SH-SY5Y (cell line): ENCODE measurements at regions not wholly inside any gene's neighbourhood (a gene's known extent, or its start where the extent isn't known, plus 50 kb on each side); places are given as distances from the start of the nearest gene placed in this dataset.

ENCODE experiments used
- GATA2 ChIP-seq: IDR thresholded peaks from 2 replicates; pipeline ENCODE4 v1.6.1; 2011; ENCODE audit warnings: mild to moderate bottlenecking, low read depth, low read length
- GATA3 ChIP-seq: IDR thresholded peaks from 2 replicates; pipeline ENCODE4 v1.6.1; 2011; ENCODE audit warnings: low read depth, mild to moderate bottlenecking, low read length, moderate library complexity

GRCh38 chr7:121570365-121570764 lies 174.3 kb upstream of the FAM3C start:
- no peak for TF ChIP-seq GATA3
- no peak for TF ChIP-seq GATA2
